Hepatocyte (in vitro differentiated cells): ENCODE measurements at regions not wholly inside any gene's neighbourhood (a gene's known extent, or its start where the extent isn't known, plus 50 kb on each side); places are given as distances from the start of the nearest gene placed in this dataset.

Experiments used
- CTCF ChIP-seq: fragments of 200-600 bp; sonication (generic); IDR thresholded peaks from 2 replicates; pipeline ENCODE4 v1.5.1; 2016; ENCODE audit warnings: antibody characterized with exemption, mild to moderate bottlenecking; ENCODE audit not compliant: poor library complexity
- EZH2phosphoT487 ChIP-seq: fragments of 200-600 bp; sonication (generic); IDR thresholded peaks from one replicate; pipeline ENCODE4 v1.6.1; 2018; ENCODE audit warnings: antibody characterized with exemption, mild to moderate bottlenecking, low read depth, moderate library complexity; ENCODE audit not compliant: unreplicated experiment, severe bottlenecking

- TF ChIP-seq CTCF (peak; percentile 63), EZH2phosphoT487 (no peak)
Observed at GRCh38 chr18:43596105-43596712, 318.9 kb upstream of the SYT4 start.
